ENCODE measurements at regions not wholly inside any gene's neighbourhood (a gene's known extent, or its start where the extent isn't known, plus 50 kb on each side); places are given as distances from the start of the nearest gene placed in this dataset.
A peak's percentile ranks its signal among the peaks of the same experiment; 100 is the strongest.

- Histone ChIP-seq H3K9me3 (ENCODE audit: control insufficient read depth, insufficient read depth, low read depth, low read length) (no peaks in the 10 kb centered on the region), H3K4me1 (ENCODE audit: control insufficient read depth, extremely low read depth, insufficient read depth, low read length) (no peaks in the 10 kb centered on the region), H3K27ac (ENCODE audit: insufficient read depth, low read length) (no peak overlapping the region), H3K36me3 (ENCODE audit: control insufficient read depth, insufficient read depth, low read length) (no peaks in the 10 kb centered on the region), H3K9ac (ENCODE audit: insufficient read depth, low read length) (no peak overlapping the region), H3K27me3 (ENCODE audit: control insufficient read depth, insufficient read depth, low read length) (peaks cover 3% of the 10 kb centered on the region), H4K20me1 (ENCODE audit: control insufficient read depth, extremely low read depth, insufficient read depth, low read length) (no peaks in the 10 kb centered on the region), H3K4me2 (ENCODE audit: extremely low read depth, insufficient read depth, low read length) (no peak overlapping the region), H2AFZ (ENCODE audit: low read length) (no peak overlapping the region), H3K79me2 (ENCODE audit: control insufficient read depth, insufficient read depth, low read length) (no peaks in the 10 kb centered on the region), H3K4me3 (replicated peaks in 1 of 4; ENCODE audit: control extremely low read depth in 1 of 4, insufficient read depth in 1 of 4, low read depth in 3 of 4, low read length in 4 of 4) (no peak overlapping the region)
- peak in 1 of 2 donors; percentile 44 for DNase-seq (ENCODE audit: low read depth in 2 of 2)
- TF ChIP-seq EZH2 (IDR thresholded peaks at IDR 0.05; ENCODE audit: low read length, missing control alignments): no peak
- TF ChIP-seq CTCF (conservative IDR thresholded peaks at IDR 0.05 in 1 of 2, IDR thresholded peaks at IDR 0.05 in 1 of 2; ENCODE audit: low read depth in 1 of 2, low read length in 2 of 2): no peak
Observed at GRCh38 chr6:12386816-12387215, 96.7 kb downstream of the EDN1 start.

- H3K9me3 ChIP-seq (ENCODE audit: control insufficient read depth, insufficient read depth, low read depth, low read length): no peaks in the 10 kb centered on the region
- H3K4me2 ChIP-seq (ENCODE audit: extremely low read depth, insufficient read depth, low read length): no peak overlapping the region
- H3K4me1 ChIP-seq (ENCODE audit: control insufficient read depth, extremely low read depth, insufficient read depth, low read length): no peaks in the 10 kb centered on the region
- DNase-seq (ENCODE audit: low read depth in 2 of 2): no peak
- no peaks in the 10 kb centered on the region for H3K79me2 ChIP-seq (ENCODE audit: control insufficient read depth, insufficient read depth, low read length)
- H3K27me3 ChIP-seq (ENCODE audit: control insufficient read depth, insufficient read depth, low read length): no peaks in the 10 kb centered on the region
- H3K4me3 ChIP-seq (replicated peaks in 1 of 4; ENCODE audit: control extremely low read depth in 1 of 4, insufficient read depth in 1 of 4, low read depth in 3 of 4, low read length in 4 of 4): no peak overlapping the region
- H3K36me3 ChIP-seq (ENCODE audit: control insufficient read depth, insufficient read depth, low read length): no peaks in the 10 kb centered on the region
- H3K27ac ChIP-seq (ENCODE audit: insufficient read depth, low read length): no peak overlapping the region
- H4K20me1 ChIP-seq (ENCODE audit: control insufficient read depth, extremely low read depth, insufficient read depth, low read length): no peaks in the 10 kb centered on the region
- no peak overlapping the region for H2AFZ ChIP-seq (ENCODE audit: low read length)
- TF ChIP-seq EZH2 (IDR thresholded peaks at IDR 0.05; ENCODE audit: low read length, missing control alignments) (no peak), CTCF (conservative IDR thresholded peaks at IDR 0.05 in 1 of 2, IDR thresholded peaks at IDR 0.05 in 1 of 2; ENCODE audit: low read depth in 1 of 2, low read length in 2 of 2) (no peak)
- no peak overlapping the region for H3K9ac ChIP-seq (ENCODE audit: insufficient read depth, low read length)
Observed at GRCh38 chr6:12391472-12391871, 101.3 kb downstream of the EDN1 start.

- Histone ChIP-seq H3K27me3 (ENCODE audit: control insufficient read depth, insufficient read depth, low read length) (no peaks in the 10 kb centered on the region), H3K27ac (ENCODE audit: insufficient read depth, low read length) (no peak overlapping the region)
- peak in 1 of 2 donors; percentile 32 for DNase-seq (ENCODE audit: low read depth in 2 of 2)
Observed at GRCh38 chr6:12392490-12392889, 102.3 kb downstream of the EDN1 start.

More at GRCh38 chr6:12392490-12392889, 102.3 kb downstream of the EDN1 start:
- Histone ChIP-seq H3K9ac (ENCODE audit: insufficient read depth, low read length) (no peak overlapping the region), H3K36me3 (ENCODE audit: control insufficient read depth, insufficient read depth, low read length) (no peaks in the 10 kb centered on the region), H3K79me2 (ENCODE audit: control insufficient read depth, insufficient read depth, low read length) (no peaks in the 10 kb centered on the region), H3K9me3 (ENCODE audit: control insufficient read depth, insufficient read depth, low read depth, low read length) (no peaks in the 10 kb centered on the region), H4K20me1 (ENCODE audit: control insufficient read depth, extremely low read depth, insufficient read depth, low read length) (no peaks in the 10 kb centered on the region), H3K4me1 (ENCODE audit: control insufficient read depth, extremely low read depth, insufficient read depth, low read length) (no peaks in the 10 kb centered on the region), H3K4me2 (ENCODE audit: extremely low read depth, insufficient read depth, low read length) (no peak overlapping the region), H3K4me3 (replicated peaks in 1 of 4; ENCODE audit: control extremely low read depth in 1 of 4, insufficient read depth in 1 of 4, low read depth in 3 of 4, low read length in 4 of 4) (no peak overlapping the region), H2AFZ (ENCODE audit: low read length) (no peak overlapping the region)
- TF ChIP-seq EZH2 (IDR thresholded peaks at IDR 0.05; ENCODE audit: low read length, missing control alignments): no peak
- TF ChIP-seq CTCF (conservative IDR thresholded peaks at IDR 0.05 in 1 of 2, IDR thresholded peaks at IDR 0.05 in 1 of 2; ENCODE audit: low read depth in 1 of 2, low read length in 2 of 2): no peak

All from fibroblast of lung (primary cell).